SHP77 (cell line): ENCODE measurements at regions not wholly inside any gene's neighbourhood (a gene's known extent, or its start where the extent isn't known, plus 50 kb on each side); places are given as distances from the start of the nearest gene placed in this dataset.

Source experiments
- DNase-seq, 2 experiments: peaks; one replicate each; lab custom pipeline; 2025; lab: John Stamatoyannopoulos, UW

- DNase-seq, result peak; percentile 46 to 75
These were observed 373.9 kb upstream of the NFE2L3 start for GRCh38 chr7:25777969-25778708.

- DNase-seq, result no peak
These were observed 372.9 kb upstream of the NFE2L3 start for GRCh38 chr7:25779002-25779546.

GRCh38 chr7:25780904-25781303 is 371.1 kb upstream of the NFE2L3 start:
- DNase-seq, result no peak

GRCh38 chr7:25781704-25782103 is 370.3 kb upstream of the NFE2L3 start:
- no peak for DNase-seq

- DNase-seq, result no peak
These were observed 365.1 kb upstream of the NFE2L3 start for GRCh38 chr7:25786936-25787335.

- no peak for DNase-seq
These were observed 364.7 kb upstream of the NFE2L3 start for GRCh38 chr7:25787336-25787735.

- no peak for DNase-seq
These were observed 363.6 kb upstream of the NFE2L3 start for GRCh38 chr7:25788371-25788770.

- DNase-seq, result no peak
These were observed 362.9 kb upstream of the NFE2L3 start for GRCh38 chr7:25788961-25789620.

GRCh38 chr7:25789701-25790640 is 362.0 kb upstream of the NFE2L3 start:
- DNase-seq, result no peak

- DNase-seq, result no peak
These were observed 361.0 kb upstream of the NFE2L3 start for GRCh38 chr7:25790963-25791362.

- DNase-seq, result no peak
These were observed 359.4 kb upstream of the NFE2L3 start for GRCh38 chr7:25792586-25792985.

- no peak for DNase-seq
These were observed 356.2 kb upstream of the NFE2L3 start for GRCh38 chr7:25795824-25796235.

- DNase-seq, result no peak
These were observed 353.7 kb upstream of the NFE2L3 start for GRCh38 chr7:25798344-25798743.

- no peak for DNase-seq
These were observed 350.8 kb upstream of the NFE2L3 start for GRCh38 chr7:25801214-25801613.

GRCh38 chr7:25802057-25802456 is 349.9 kb upstream of the NFE2L3 start:
- no peak for DNase-seq

- no peak for DNase-seq
These were observed 349.5 kb upstream of the NFE2L3 start for GRCh38 chr7:25802473-25802872.

- DNase-seq, result no peak
These were observed 348.7 kb upstream of the NFE2L3 start for GRCh38 chr7:25803117-25803887.

GRCh38 chr7:25804154-25804553 is 347.8 kb upstream of the NFE2L3 start:
- DNase-seq, result no peak

GRCh38 chr7:25805027-25805687 is 346.8 kb upstream of the NFE2L3 start:
- DNase-seq, result no peak

- DNase-seq, result no peak
These were observed 344.8 kb upstream of the NFE2L3 start for GRCh38 chr7:25807086-25807611.

GRCh38 chr7:25809441-25809840 is 342.6 kb upstream of the NFE2L3 start:
- DNase-seq, result no peak
